MM.1S (cell line): ENCODE measurements at regions not wholly inside any gene's neighbourhood (a gene's known extent, or its start where the extent isn't known, plus 50 kb on each side); places are given as distances from the start of the nearest gene placed in this dataset.

Experiments used
- DNase-seq: peaks from one replicate; pipeline ENCODE4 v3.0.0-alpha.2; 2015
- H2AFZ ChIP-seq: fragments of 300-600 bp; sonication (generic); 2 replicates; pipeline ENCODE4 v1.6.0; 2016; ENCODE audit warnings: antibody characterized with exemption, low read length
- H3F3A ChIP-seq: fragments of 300-600 bp; sonication (generic); 2 replicates; pipeline ENCODE4 v1.6.1; 2016; ENCODE audit warnings: mild to moderate bottlenecking, antibody characterized with exemption, low read length, moderate library complexity, mixed read lengths; ENCODE audit not compliant: insufficient read depth
- H3K27ac ChIP-seq: fragments of 300-600 bp; sonication (generic); 2 replicates; pipeline ENCODE4 v1.5.1; 2016; ENCODE audit warnings: mild to moderate bottlenecking, low read length
- H3K27me3 ChIP-seq: fragments of 300-600 bp; sonication (generic); replicated peaks from 2 replicates; pipeline ENCODE4 v1.6.0; 2016; ENCODE audit warnings: low read length; ENCODE audit not compliant: insufficient read depth
- H3K36me3 ChIP-seq: fragments of 300-600 bp; sonication (generic); replicated peaks from 2 replicates; pipeline ENCODE4 v1.6.1; 2016; ENCODE audit warnings: mild to moderate bottlenecking, low read length, mixed read lengths; ENCODE audit not compliant: insufficient read depth
- H3K4me1 ChIP-seq: fragments of 300-600 bp; sonication (generic); 2 replicates; pipeline ENCODE4 v1.6.1; 2016; ENCODE audit warnings: low read length, mixed read lengths
- H3K4me2 ChIP-seq: fragments of 300-600 bp; sonication (generic); 2 replicates; pipeline ENCODE4 v1.6.0; 2016; ENCODE audit warnings: low read depth, low read length
- H3K4me3 ChIP-seq: fragments of 300-600 bp; sonication (generic); 2 replicates; pipeline ENCODE4 v1.5.1; 2016; ENCODE audit warnings: low read length, mixed read lengths
- H3K79me2 ChIP-seq: fragments of 300-600 bp; sonication (generic); 2 replicates; pipeline ENCODE4 v1.6.1; 2016; ENCODE audit warnings: mixed run types, low read length, mixed read lengths
- H3K9ac ChIP-seq: fragments of 300-600 bp; sonication (generic); 2 replicates; pipeline ENCODE4 v1.6.1; 2016; ENCODE audit warnings: low read length, mixed read lengths
- H3K9me2 ChIP-seq: fragments of 300-600 bp; sonication (generic); replicated peaks from 2 replicates; pipeline ENCODE4 v1.6.1; 2016; ENCODE audit warnings: mild to moderate bottlenecking, low read length, mixed read lengths; ENCODE audit not compliant: insufficient read depth
- H3K9me3 ChIP-seq: fragments of 300-600 bp; sonication (generic); replicated peaks from 2 replicates; pipeline ENCODE4 v1.6.1; 2016; ENCODE audit warnings: mild to moderate bottlenecking, low read length, mixed read lengths; ENCODE audit not compliant: insufficient read depth
- H4K20me1 ChIP-seq: fragments of 300-600 bp; sonication (generic); 2 replicates; pipeline ENCODE4 v1.6.1; 2016; ENCODE audit warnings: mild to moderate bottlenecking, low read length, moderate library complexity, mixed read lengths; ENCODE audit not compliant: insufficient read depth
- EZH2 ChIP-seq: fragments of 300-600 bp; sonication (generic); optimal IDR thresholded peaks from 2 replicates; pipeline ENCODE3; 2017; ENCODE audit warnings: low read depth, mild to moderate bottlenecking, antibody characterized with exemption, low read length, mixed read lengths
- EZH2phosphoT487 ChIP-seq: fragments of 300-600 bp; sonication (generic); IDR thresholded peaks from 2 replicates; pipeline ENCODE4 v1.6.1; 2018; ENCODE audit warnings: antibody characterized with exemption, low read length
- TF ChIP-seq, protein P1 (sequence below): fragments of 300-600 bp; sonication (generic); IDR thresholded peaks from 2 replicates; pipeline ENCODE4 v1.5.1; 2016; ENCODE audit warnings: antibody characterized with exemption, low read length, mixed read lengths

DNA sequence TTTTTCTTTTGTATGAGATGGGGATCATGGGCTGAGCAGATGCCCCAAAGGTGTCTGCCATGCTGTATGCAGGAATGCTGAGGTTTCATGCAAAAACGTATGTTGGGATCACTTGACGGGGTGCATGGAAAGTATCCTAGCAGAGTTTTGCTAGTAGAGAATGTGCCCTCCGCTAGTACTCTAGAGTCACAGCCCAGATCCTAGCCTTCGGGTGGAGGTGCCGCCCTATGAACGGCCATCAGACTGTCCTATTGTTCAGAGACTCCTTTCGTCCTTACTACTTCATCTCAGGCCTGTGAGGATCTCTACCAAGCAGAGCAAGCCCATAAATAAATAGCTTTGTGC, 69.6 kb upstream of the SPATA31E1 start:
- no peak overlapping the region for H3K4me3 ChIP-seq
- no peaks in the 10 kb centered on the region for H3K36me3 ChIP-seq
- H3K9me3 ChIP-seq: no peaks in the 10 kb centered on the region
- H3K4me1 ChIP-seq: no peaks in the 10 kb centered on the region
- TF ChIP-seq EZH2phosphoT487 (no peak), EZH2 (no peak)
- TF ChIP-seq, protein P1, sequence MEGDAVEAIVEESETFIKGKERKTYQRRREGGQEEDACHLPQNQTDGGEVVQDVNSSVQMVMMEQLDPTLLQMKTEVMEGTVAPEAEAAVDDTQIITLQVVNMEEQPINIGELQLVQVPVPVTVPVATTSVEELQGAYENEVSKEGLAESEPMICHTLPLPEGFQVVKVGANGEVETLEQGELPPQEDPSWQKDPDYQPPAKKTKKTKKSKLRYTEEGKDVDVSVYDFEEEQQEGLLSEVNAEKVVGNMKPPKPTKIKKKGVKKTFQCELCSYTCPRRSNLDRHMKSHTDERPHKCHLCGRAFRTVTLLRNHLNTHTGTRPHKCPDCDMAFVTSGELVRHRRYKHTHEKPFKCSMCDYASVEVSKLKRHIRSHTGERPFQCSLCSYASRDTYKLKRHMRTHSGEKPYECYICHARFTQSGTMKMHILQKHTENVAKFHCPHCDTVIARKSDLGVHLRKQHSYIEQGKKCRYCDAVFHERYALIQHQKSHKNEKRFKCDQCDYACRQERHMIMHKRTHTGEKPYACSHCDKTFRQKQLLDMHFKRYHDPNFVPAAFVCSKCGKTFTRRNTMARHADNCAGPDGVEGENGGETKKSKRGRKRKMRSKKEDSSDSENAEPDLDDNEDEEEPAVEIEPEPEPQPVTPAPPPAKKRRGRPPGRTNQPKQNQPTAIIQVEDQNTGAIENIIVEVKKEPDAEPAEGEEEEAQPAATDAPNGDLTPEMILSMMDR: no peak
- no peaks in the 10 kb centered on the region for H3K9me2 ChIP-seq
- H3K79me2 ChIP-seq: no peaks in the 10 kb centered on the region
- DNase-seq: no peak
- no peaks in the 10 kb centered on the region for H3F3A ChIP-seq
- no peak overlapping the region for H2AFZ ChIP-seq
- no peaks in the 10 kb centered on the region for H3K27me3 ChIP-seq
- H4K20me1 ChIP-seq: no peaks in the 10 kb centered on the region
- H3K4me2 ChIP-seq: no peak overlapping the region
- no peak overlapping the region for H3K27ac ChIP-seq
- no peak overlapping the region for H3K9ac ChIP-seq

DNA sequence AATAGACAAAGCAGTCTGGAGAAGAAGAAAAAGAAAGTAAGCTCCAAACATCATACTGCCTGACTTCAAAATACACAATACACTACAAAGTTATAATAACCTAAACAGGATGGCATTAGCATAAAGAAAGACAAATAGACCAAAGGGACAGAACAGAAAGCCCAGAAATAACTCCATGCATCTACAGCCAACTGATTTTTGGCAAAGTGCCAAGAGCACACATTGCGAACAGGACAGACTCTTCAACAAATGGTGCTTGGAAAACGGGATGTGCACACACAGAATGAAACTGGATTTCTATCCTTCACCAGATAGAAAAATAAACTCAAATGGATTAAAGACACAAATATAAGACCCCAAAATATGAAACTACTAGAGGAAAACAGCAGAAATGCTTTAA, 66.6 kb upstream of the SPATA31E1 start:
- Histone ChIP-seq H4K20me1 (no peaks in the 10 kb centered on the region), H3F3A (no peaks in the 10 kb centered on the region), H3K4me2 (no peak overlapping the region), H3K79me2 (no peaks in the 10 kb centered on the region), H2AFZ (no peak overlapping the region), H3K9ac (no peak overlapping the region), H3K9me2 (no peaks in the 10 kb centered on the region), H3K9me3 (no peaks in the 10 kb centered on the region), H3K27me3 (no peaks in the 10 kb centered on the region), H3K36me3 (no peaks in the 10 kb centered on the region), H3K4me1 (no peaks in the 10 kb centered on the region), H3K27ac (no peak overlapping the region), H3K4me3 (no peak overlapping the region)
- no peak for DNase-seq
- TF ChIP-seq, protein P1: no peak
- TF ChIP-seq EZH2phosphoT487 (no peak), EZH2 (no peak)

- TF ChIP-seq EZH2phosphoT487 (no peak), EZH2 (no peak)
- TF ChIP-seq, protein P1: no peak
- Histone ChIP-seq H3K79me2 (no peaks in the 10 kb centered on the region), H3K4me2 (no peak overlapping the region), H3K9me3 (no peaks in the 10 kb centered on the region), H3K27me3 (no peaks in the 10 kb centered on the region), H2AFZ (no peak overlapping the region), H3K27ac (no peak overlapping the region), H3K4me3 (no peak overlapping the region), H3K9ac (no peak overlapping the region), H4K20me1 (no peaks in the 10 kb centered on the region), H3K4me1 (no peaks in the 10 kb centered on the region), H3F3A (no peaks in the 10 kb centered on the region), H3K36me3 (no peaks in the 10 kb centered on the region), H3K9me2 (no peaks in the 10 kb centered on the region)
- peak; percentile 28 for DNase-seq
Observed at GRCh38 chr9:87818308-87818707, 64.4 kb upstream of the SPATA31E1 start.
